ENCODE measurements at regions not wholly inside any gene's neighbourhood (a gene's known extent, or its start where the extent isn't known, plus 50 kb on each side); places are given as distances from the start of the nearest gene placed in this dataset.

- Histone ChIP-seq H3K14ac (ENCODE audit: insufficient read length) (no peak overlapping the region), H3K79me2 (ENCODE audit: control insufficient read depth in 1 of 2, insufficient read depth in 2 of 2, low read length in 2 of 2) (no peaks in the 10 kb centered on the region), H3K27ac (ENCODE audit: low read depth, low read length) (no peak overlapping the region), H2BK15ac (ENCODE audit: low read length) (no peak overlapping the region), H4K5ac (ENCODE audit: insufficient read length, low read depth, low read length) (no peak overlapping the region), H4K91ac (replicated peaks; ENCODE audit: insufficient read length, low read length) (no peak overlapping the region), H3K9ac (replicated peaks in 1 of 4; ENCODE audit: extremely low read depth in 1 of 4, low read depth in 3 of 4, low read length in 3 of 4) (no peak overlapping the region), H3K4me1 (replicated peaks in 1 of 4; ENCODE audit: control insufficient read depth in 3 of 4, insufficient read depth in 4 of 4, low read length in 3 of 4) (no peaks in the 10 kb centered on the region), H2AK5ac (ENCODE audit: low read depth, low read length) (no peak overlapping the region), H4K8ac (ENCODE audit: extremely low read depth, insufficient read depth, low read length) (no peak overlapping the region), H3K4me2 (ENCODE audit: insufficient read depth in 1 of 2, low read depth in 2 of 2, low read length in 2 of 2) (no peak overlapping the region), H2BK120ac (replicated peaks; ENCODE audit: low read depth, low read length) (no peak overlapping the region), H3K4me3 (ENCODE audit: extremely low read depth in 1 of 4, insufficient read depth in 2 of 4, low read depth in 3 of 4, low read length in 4 of 4) (no peak overlapping the region), H3K79me1 (ENCODE audit: low read depth, low read length) (no peaks in the 10 kb centered on the region), H3K36me3 (ENCODE audit: control insufficient read depth in 2 of 4, insufficient read depth in 4 of 4, low read length in 3 of 4) (no peaks in the 10 kb centered on the region; a peak in 1 of 8 replicates), H3K18ac (ENCODE audit: extremely low read depth, low read length) (no peak overlapping the region), H3K27me3 (replicated peaks in 1 of 4; ENCODE audit: control insufficient read depth in 3 of 4, extremely low read depth in 1 of 4, insufficient read depth in 3 of 4, low read length in 3 of 4) (no peaks in the 10 kb centered on the region), H4K20me1 (replicated peaks in 1 of 2; ENCODE audit: control insufficient read depth in 1 of 2, insufficient read depth in 2 of 2, low read length in 2 of 2) (no peaks in the 10 kb centered on the region), H3K23me2 (ENCODE audit: low read depth, low read length) (no peaks in the 10 kb centered on the region), H2BK5ac (ENCODE audit: low read depth, low read length) (no peak overlapping the region), H3K56ac (replicated peaks; ENCODE audit: insufficient read length, low read depth, low read length) (no peak overlapping the region), H2BK12ac (ENCODE audit: low read depth, low read length) (no peak overlapping the region), H3K4ac (replicated peaks; ENCODE audit: insufficient read length, low read depth, low read length) (no peak overlapping the region), H2AFZ (ENCODE audit: low read length) (no peak overlapping the region), H2BK20ac (ENCODE audit: low read length) (no peak overlapping the region), H3K23ac (ENCODE audit: insufficient read length) (no peak overlapping the region), H3K9me3 (ENCODE audit: insufficient read depth in 2 of 2, low read depth in 1 of 2, low read length in 1 of 2) (peaks cover 6% of the 10 kb centered on the region in 2 experiments; a peak in 3 of 4 replicates)
- ChIA-PET CTCF (ENCODE audit: partially characterized antibody) (no interaction called here), POLR2A (ENCODE audit: partially characterized antibody) (no interaction called here)
- no peak for FAIRE-seq
- TF ChIP-seq CTCF (IDR thresholded peaks at IDR 0.05; ENCODE audit: control extremely low read depth in 1 of 3, insufficient read depth in 1 of 3, low read depth in 1 of 3, low read length in 3 of 3) (no peak), CTBP2 (IDR thresholded peaks at IDR 0.05; ENCODE audit: borderline replicate concordance, insufficient read depth, insufficient read length, low read length) (no peak), CHD1 (IDR thresholded peaks at IDR 0.05; ENCODE audit: low read depth, low read length) (no peak)
- 44% methylated on average over 1 of the region's 1 CpG; no CpG with 5 or more reads in 1 of the 2 experiments for WGBS, 2 experiments (ENCODE audit: extremely low coverage in 1 of 2, insufficient coverage in 1 of 2, insufficient read length in 1 of 2, insufficient replicate concordance in 2 of 2, low coverage in 1 of 2, low lambda C conversion rate in 2 of 2, missing lambda C conversion rate in 1 of 2)
- DNase-seq (ENCODE audit: low read depth in 1 of 2, low spot score in 2 of 2): no peak
These were observed 347.1 kb upstream of the DDHD1 start for GRCh38 chr14:53500191-53500590.

Data from H1 (cell line).